ACHN (cell line): ENCODE measurements at regions not wholly inside any gene's neighbourhood (a gene's known extent, or its start where the extent isn't known, plus 50 kb on each side); places are given as distances from the start of the nearest gene placed in this dataset.
A peak's percentile ranks its signal among the peaks of the same experiment; 100 is the strongest.

Experiments
- DNase-seq: peaks from one replicate; pipeline ENCODE4 v3.0.0-alpha.2; 2015
- in situ Hi-C: cut with HindIII; loops from 2 replicates; pipeline ENCODE4 v1.10.0; 2017; ENCODE audit warnings: low sequenced_read_pairs, low pct_ligation_motif_present, low pct_unique_long_range_greater_than_20kb

- no peak for DNase-seq
These were observed 309.9 kb downstream of the ZSWIM6 start for GRCh38 chr5:61641748-61642565.

GRCh38 chr5:61647672-61648071 lies 315.6 kb downstream of the ZSWIM6 start:
- no peak for DNase-seq
- in situ Hi-C loops, result no loop called here

More at GRCh38 chr5:61641748-61642565, 309.9 kb downstream of the ZSWIM6 start:
- in situ Hi-C loops, result no loop called here

GRCh38 chr5:61649231-61649630 lies 317.2 kb downstream of the ZSWIM6 start:
- DNase-seq, result no peak
- in situ Hi-C loops, result no loop called here

GRCh38 chr5:61649971-61650370 lies 317.9 kb downstream of the ZSWIM6 start:
- DNase-seq, result no peak
- in situ Hi-C loops, result no loop called here

GRCh38 chr5:61650661-61651060 lies 318.6 kb downstream of the ZSWIM6 start:
- DNase-seq, result no peak
- in situ Hi-C loops, result no loop called here

GRCh38 chr5:61651195-61651594 lies 319.1 kb downstream of the ZSWIM6 start:
- no peak for DNase-seq
- in situ Hi-C loops, result no loop called here

- in situ Hi-C loops, result no loop called here
- no peak for DNase-seq
These were observed 320.9 kb downstream of the ZSWIM6 start for GRCh38 chr5:61652916-61653315.

- in situ Hi-C loops, result no loop called here
- no peak for DNase-seq
These were observed 321.9 kb downstream of the ZSWIM6 start for GRCh38 chr5:61653807-61654580.

GRCh38 chr5:61654876-61655275 lies 322.8 kb downstream of the ZSWIM6 start:
- in situ Hi-C loops, result no loop called here
- no peak for DNase-seq

GRCh38 chr5:61657010-61657409 lies 325.0 kb downstream of the ZSWIM6 start:
- in situ Hi-C loops, result no loop called here
- no peak for DNase-seq

GRCh38 chr5:61657686-61658085 lies 325.6 kb downstream of the ZSWIM6 start:
- no peak for DNase-seq
- in situ Hi-C loops, result no loop called here

- in situ Hi-C loops, result no loop called here
These were observed 326.5 kb downstream of the ZSWIM6 start for GRCh38 chr5:61658592-61659008.

GRCh38 chr5:61659221-61659696 lies 327.2 kb downstream of the ZSWIM6 start:
- in situ Hi-C loops, result no loop called here
- no peak for DNase-seq

More at GRCh38 chr5:61658592-61659008, 326.5 kb downstream of the ZSWIM6 start:
- peak; percentile 65 for DNase-seq

- no peak for DNase-seq
- in situ Hi-C loops, result no loop called here
These were observed 330.6 kb downstream of the ZSWIM6 start for GRCh38 chr5:61662670-61663069.

- in situ Hi-C loops, result no loop called here
- DNase-seq, result no peak
These were observed 334.1 kb downstream of the ZSWIM6 start for GRCh38 chr5:61666064-61666621.

- DNase-seq, result no peak
- in situ Hi-C loops, result no loop called here
These were observed 335.6 kb downstream of the ZSWIM6 start for GRCh38 chr5:61667525-61668218.

GRCh38 chr5:61669531-61669930 lies 337.5 kb downstream of the ZSWIM6 start:
- in situ Hi-C loops, result no loop called here
- no peak for DNase-seq

GRCh38 chr5:61670941-61671340 lies 338.9 kb downstream of the ZSWIM6 start:
- DNase-seq, result no peak
- in situ Hi-C loops, result no loop called here
